Nephron (organoid): ENCODE measurements at regions not wholly inside any gene's neighbourhood (a gene's known extent, or its start where the extent isn't known, plus 50 kb on each side); places are given as distances from the start of the nearest gene placed in this dataset.

Source experiments
- H3K27ac Mint-ChIP-seq, 3 experiments: 2 replicates each; pipeline ENCODE4 v1.8.0; 2020; ENCODE audit warnings: mixed read lengths in 3 of 3, mild to moderate bottlenecking in 2 of 3, moderate library complexity in 1 of 3
- H3K27me3 Mint-ChIP-seq: 2 replicates; pipeline ENCODE4 v1.8.0; 2021; ENCODE audit warnings: low read depth, mild to moderate bottlenecking, moderate library complexity, mixed read lengths
- H3K36me3 Mint-ChIP-seq: 2 replicates; pipeline ENCODE4 v1.8.0; 2020; ENCODE audit warnings: low read depth, mixed read lengths
- H3K4me1 Mint-ChIP-seq: 2 replicates; pipeline ENCODE4 v1.8.0; 2020; ENCODE audit warnings: mixed read lengths
- H3K4me3 Mint-ChIP-seq, 3 experiments: 2 replicates each; pipeline ENCODE4 v1.8.0; 2020; ENCODE audit warnings: mild to moderate bottlenecking in 3 of 3, mixed read lengths in 3 of 3, moderate library complexity in 2 of 3
- H3K9me3 Mint-ChIP-seq: 2 replicates; pipeline ENCODE4 v1.8.0; 2020; ENCODE audit warnings: mixed read lengths
- CTCF ChIP-seq, 3 experiments: fragments of 200-600 bp; sonication (generic); IDR thresholded peaks; one replicate each; pipeline ENCODE4 v1.5.0; 2021; ENCODE audit warnings: antibody characterized with exemption in 3 of 3; ENCODE audit not compliant: unreplicated experiment in 3 of 3

- Mint-ChIP-seq H3K27me3 (no peaks in the 10 kb centered on the region), H3K4me3 (no peak overlapping the region), H3K4me1 (no peaks in the 10 kb centered on the region), H3K9me3 (peaks cover 5% of the 10 kb centered on the region), H3K27ac (no peak overlapping the region), H3K36me3 (no peaks in the 10 kb centered on the region)
- TF ChIP-seq CTCF (IDR thresholded peaks at IDR 0.05; ENCODE audit: unreplicated experiment in 3 of 3), result no peak
Measured at GRCh38 chr11:11135820-11136476, 217.1 kb downstream of the CSNK2A3 start.

GRCh38 chr11:11129118-11129517, 223.9 kb downstream of the CSNK2A3 start:
- peaks cover 17% of the 10 kb centered on the region for H3K9me3 Mint-ChIP-seq
- no peak overlapping the region for H3K4me3 Mint-ChIP-seq

GRCh38 chr11:11125618-11126017, 227.4 kb downstream of the CSNK2A3 start:
- Mint-ChIP-seq H3K36me3 (peaks cover 4% of the 10 kb centered on the region), H3K27ac (no peak overlapping the region), H3K4me1 (peaks cover 16% of the 10 kb centered on the region), H3K9me3 (peaks cover 12% of the 10 kb centered on the region), H3K4me3 (no peak overlapping the region), H3K27me3 (no peaks in the 10 kb centered on the region)
- TF ChIP-seq CTCF (IDR thresholded peaks at IDR 0.05; ENCODE audit: unreplicated experiment in 3 of 3), result no peak

More at GRCh38 chr11:11129118-11129517, 223.9 kb downstream of the CSNK2A3 start:
- Mint-ChIP-seq H3K27me3 (no peaks in the 10 kb centered on the region), H3K36me3 (peaks cover 4% of the 10 kb centered on the region), H3K27ac (no peak overlapping the region), H3K4me1 (no peaks in the 10 kb centered on the region)
- no peak for TF ChIP-seq CTCF (IDR thresholded peaks at IDR 0.05; ENCODE audit: unreplicated experiment in 3 of 3)

GRCh38 chr11:11122749-11123148, 230.3 kb downstream of the CSNK2A3 start:
- peaks cover 16% of the 10 kb centered on the region for H3K4me1 Mint-ChIP-seq
- H3K27ac Mint-ChIP-seq, result peak overlapping the region in 1 of 3 experiments; percentile 0
- H3K9me3 Mint-ChIP-seq, result no peaks in the 10 kb centered on the region
- no peaks in the 10 kb centered on the region for H3K36me3 Mint-ChIP-seq
- no peaks in the 10 kb centered on the region for H3K27me3 Mint-ChIP-seq
- H3K4me3 Mint-ChIP-seq, result no peak overlapping the region
- no peak for TF ChIP-seq CTCF (IDR thresholded peaks at IDR 0.05; ENCODE audit: unreplicated experiment in 3 of 3)

GRCh38 chr11:11119917-11120316, 233.1 kb downstream of the CSNK2A3 start:
- Mint-ChIP-seq H3K9me3 (peaks cover 5% of the 10 kb centered on the region), H3K27me3 (peaks cover 3% of the 10 kb centered on the region), H3K27ac (no peak overlapping the region)

More at GRCh38 chr11:11119917-11120316, 233.1 kb downstream of the CSNK2A3 start:
- TF ChIP-seq CTCF (IDR thresholded peaks at IDR 0.05; ENCODE audit: unreplicated experiment in 3 of 3), result no peak
- Mint-ChIP-seq H3K4me3 (no peak overlapping the region), H3K36me3 (peaks cover 4% of the 10 kb centered on the region), H3K4me1 (peaks cover 16% of the 10 kb centered on the region)
